Right atrium auricular region (tissue), 2 donors: ENCODE measurements at regions not wholly inside any gene's neighbourhood (a gene's known extent, or its start where the extent isn't known, plus 50 kb on each side); places are given as distances from the start of the nearest gene placed in this dataset.
"Not testable (repeated sequence)": the region's sequence is repeated elsewhere in the genome, so short reads cannot be mapped to it uniquely, and the experiment has no call there.

ENCODE experiments used
- DNase-seq: peaks from one replicate; pipeline ENCODE4 v3.0.0-alpha.2; 2019; ENCODE audit warnings: low spot score
- H3K27ac ChIP-seq, 2 donors: fragments of 200-600 bp; sonication (generic); 1 replicate in 1 of 2; 2 replicates in 1 of 2; pipeline ENCODE4 v1.5.1; 2016 to 2019
- H3K27me3 ChIP-seq, 2 donors: fragments of 200-600 bp; sonication (generic); one replicate each; pipeline versions ENCODE4 v1.5.1 to v1.6.0; 2017 to 2019
- H3K36me3 ChIP-seq: fragments of 200-600 bp; sonication (generic); one replicate; pipeline ENCODE4 v1.5.1; 2016
- H3K4me1 ChIP-seq, 2 donors: fragments of 200-600 bp; sonication (generic); one replicate each; pipeline versions ENCODE4 v1.5.1 to v1.6.0; 2017 to 2019
- H3K4me3 ChIP-seq, 2 donors: fragments of 200-600 bp; sonication (generic); 1 replicate in 1 of 2; 2 replicates in 1 of 2; pipeline ENCODE4 v1.5.1; 2017 to 2019; ENCODE audit warnings: mild to moderate bottlenecking in 1 of 2, moderate library complexity in 1 of 2
- H3K9me3 ChIP-seq, 2 donors: fragments of 200-600 bp; sonication (generic); one replicate each; pipeline ENCODE4 v1.5.1; 2019
- CTCF ChIP-seq, 2 donors: fragments of 200-600 bp; sonication (generic); IDR thresholded peaks; one replicate each; pipeline ENCODE4 v1.5.1; 2019; ENCODE audit warnings: antibody characterized with exemption in 2 of 2

GRCh38 chr3:87553058-87553457 is 276.7 kb upstream of the POU1F1 start:
- TF ChIP-seq CTCF (IDR thresholded peaks at IDR 0.05), result no peak
- Histone ChIP-seq H3K36me3 (no peaks in the 10 kb centered on the region), H3K4me3 (no peak overlapping the region), H3K9me3 (no peaks in the 10 kb centered on the region), H3K4me1 (no peaks in the 10 kb centered on the region), H3K27ac (no peak overlapping the region), H3K27me3 (no peaks in the 10 kb centered on the region)
- DNase-seq, result no peak

DNA sequence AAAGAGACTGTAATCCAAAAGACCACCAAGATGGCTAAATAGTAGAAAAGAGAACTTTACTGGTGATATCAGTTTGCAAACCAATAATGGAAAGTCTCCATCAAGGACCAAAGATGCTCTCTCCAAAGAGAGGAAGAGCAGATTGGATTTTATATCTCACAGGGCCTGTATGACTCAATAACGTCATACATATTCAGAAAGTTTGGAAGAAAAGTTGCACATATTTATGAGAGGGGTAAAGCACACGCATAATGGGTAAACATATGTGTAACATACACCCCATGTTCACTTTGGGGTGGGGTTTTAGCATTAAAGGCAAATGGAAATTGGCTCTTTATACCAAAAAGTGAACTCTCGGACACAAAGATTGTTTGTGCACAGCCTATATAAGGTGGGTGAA is 274.5 kb upstream of the POU1F1 start:
- Histone ChIP-seq H3K27me3 (no peaks in the 10 kb centered on the region), H3K9me3 (no peaks in the 10 kb centered on the region), H3K4me1 (no peaks in the 10 kb centered on the region), H3K36me3 (no peaks in the 10 kb centered on the region), H3K4me3 (no peak overlapping the region), H3K27ac (no peak overlapping the region)
- DNase-seq, result no peak
- TF ChIP-seq CTCF (IDR thresholded peaks at IDR 0.05), result no peak

- TF ChIP-seq CTCF (IDR thresholded peaks at IDR 0.05), result no peak
- Histone ChIP-seq H3K27me3 (no peaks in the 10 kb centered on the region), H3K27ac (no peak overlapping the region), H3K4me1 (no peaks in the 10 kb centered on the region), H3K4me3 (no peak overlapping the region), H3K36me3 (no peaks in the 10 kb centered on the region), H3K9me3 (no peaks in the 10 kb centered on the region)
- DNase-seq, result no peak
Observed at GRCh38 chr3:87549208-87549607, 272.8 kb upstream of the POU1F1 start.

GRCh38 chr3:87548271-87548670 is 271.9 kb upstream of the POU1F1 start:
- no peak for TF ChIP-seq CTCF (IDR thresholded peaks at IDR 0.05)
- no peaks in the 10 kb centered on the region for H3K36me3 ChIP-seq
- no peaks in the 10 kb centered on the region for H3K27me3 ChIP-seq
- no peak overlapping the region for H3K4me3 ChIP-seq
- H3K27ac ChIP-seq, result no peak overlapping the region
- H3K9me3 ChIP-seq, result no peaks in the 10 kb centered on the region
- DNase-seq, result no peak
- no peaks in the 10 kb centered on the region for H3K4me1 ChIP-seq

DNA sequence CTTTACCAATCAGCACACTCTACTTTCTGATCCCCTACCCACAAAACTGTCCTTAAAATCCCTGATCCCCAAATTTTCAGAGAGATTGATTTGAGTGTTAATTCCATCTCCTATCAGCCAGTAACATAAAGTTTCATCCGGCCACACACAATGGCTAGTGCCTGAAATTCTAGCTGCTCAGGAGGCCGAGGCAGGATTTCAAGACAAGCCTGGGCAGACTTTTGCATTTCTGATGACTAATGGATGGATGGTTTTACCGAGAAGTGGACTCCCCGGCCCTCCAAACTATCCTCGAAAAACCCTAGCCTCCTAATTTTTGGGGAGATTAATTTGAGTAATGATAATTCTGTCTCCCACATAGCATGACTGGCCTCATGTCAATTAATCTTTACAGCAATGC is 269.8 kb upstream of the POU1F1 start:
- Histone ChIP-seq H3K27ac (no peak overlapping the region), H3K4me1 (no peaks in the 10 kb centered on the region), H3K4me3 (no peak overlapping the region), H3K36me3 (no peaks in the 10 kb centered on the region), H3K27me3 (no peaks in the 10 kb centered on the region), H3K9me3 (no peaks in the 10 kb centered on the region)
- TF ChIP-seq CTCF (IDR thresholded peaks at IDR 0.05), result no peak
- DNase-seq, result no peak

DNA sequence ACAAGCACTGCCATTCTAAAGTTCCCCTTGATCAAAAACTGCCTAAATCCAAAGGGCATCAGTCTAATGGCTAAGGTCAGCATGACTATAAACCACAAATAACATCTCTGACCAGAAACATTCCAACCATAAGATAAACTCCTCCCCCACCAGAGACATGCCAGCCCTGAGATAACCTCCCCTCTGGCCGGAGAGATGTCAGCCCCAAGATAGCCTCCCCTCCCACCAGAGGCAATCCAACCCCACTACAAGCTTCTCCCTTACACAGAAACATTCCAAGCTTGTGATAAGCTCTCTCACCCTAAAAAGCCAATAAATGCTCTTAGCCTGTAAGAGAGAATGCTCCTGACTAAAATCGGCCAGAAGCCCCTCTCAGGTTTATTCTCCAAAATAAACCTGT is 267.0 kb upstream of the POU1F1 start:
- not testable (repeated sequence) for H3K4me3 ChIP-seq, H3K4me1 ChIP-seq, H3K27ac ChIP-seq, H3K9me3 ChIP-seq, DNase-seq, H3K27me3 ChIP-seq, H3K36me3 ChIP-seq
